DOHH2 (cell line): ENCODE measurements at regions not wholly inside any gene's neighbourhood (a gene's known extent, or its start where the extent isn't known, plus 50 kb on each side); places are given as distances from the start of the nearest gene placed in this dataset.

Experiments used
- EZH2phosphoT487 ChIP-seq: fragments of 200-600 bp; sonication (generic); IDR thresholded peaks from 2 replicates; pipeline ENCODE4 v1.6.1; 2017; ENCODE audit warnings: borderline replicate concordance, mild to moderate bottlenecking, antibody characterized with exemption, low read length, moderate library complexity, mixed read lengths
- TF ChIP-seq, protein P1 (sequence below): fragments of 200-600 bp; sonication (generic); IDR thresholded peaks from one replicate; pipeline ENCODE4 v1.5.1; 2014; ENCODE audit warnings: antibody characterized with exemption, mild to moderate bottlenecking, low read depth, low read length; ENCODE audit not compliant: poor library complexity, severe bottlenecking

DNA sequence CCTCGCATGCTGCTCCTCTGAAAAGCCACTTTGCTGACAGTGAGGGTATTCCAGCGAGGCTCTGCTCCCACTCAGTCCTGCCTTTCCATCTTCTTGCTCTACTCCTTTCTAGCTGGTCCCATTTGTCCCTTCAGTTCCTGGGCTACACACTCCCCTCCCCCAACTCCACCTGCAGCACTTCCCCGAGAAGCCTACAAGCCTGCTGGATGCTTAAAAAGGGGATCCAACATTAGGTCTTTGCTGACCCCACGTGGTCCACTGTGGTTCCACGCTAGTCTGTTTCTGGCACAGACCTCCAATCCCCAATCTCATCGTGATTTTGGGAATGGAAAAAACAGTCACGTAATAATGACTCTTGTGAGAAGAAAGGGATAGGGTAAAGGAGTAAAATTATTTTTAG, 121.6 kb upstream of the SNX19 start:
- TF ChIP-seq, protein P1, sequence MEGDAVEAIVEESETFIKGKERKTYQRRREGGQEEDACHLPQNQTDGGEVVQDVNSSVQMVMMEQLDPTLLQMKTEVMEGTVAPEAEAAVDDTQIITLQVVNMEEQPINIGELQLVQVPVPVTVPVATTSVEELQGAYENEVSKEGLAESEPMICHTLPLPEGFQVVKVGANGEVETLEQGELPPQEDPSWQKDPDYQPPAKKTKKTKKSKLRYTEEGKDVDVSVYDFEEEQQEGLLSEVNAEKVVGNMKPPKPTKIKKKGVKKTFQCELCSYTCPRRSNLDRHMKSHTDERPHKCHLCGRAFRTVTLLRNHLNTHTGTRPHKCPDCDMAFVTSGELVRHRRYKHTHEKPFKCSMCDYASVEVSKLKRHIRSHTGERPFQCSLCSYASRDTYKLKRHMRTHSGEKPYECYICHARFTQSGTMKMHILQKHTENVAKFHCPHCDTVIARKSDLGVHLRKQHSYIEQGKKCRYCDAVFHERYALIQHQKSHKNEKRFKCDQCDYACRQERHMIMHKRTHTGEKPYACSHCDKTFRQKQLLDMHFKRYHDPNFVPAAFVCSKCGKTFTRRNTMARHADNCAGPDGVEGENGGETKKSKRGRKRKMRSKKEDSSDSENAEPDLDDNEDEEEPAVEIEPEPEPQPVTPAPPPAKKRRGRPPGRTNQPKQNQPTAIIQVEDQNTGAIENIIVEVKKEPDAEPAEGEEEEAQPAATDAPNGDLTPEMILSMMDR: no peak
- no peak for TF ChIP-seq EZH2phosphoT487
